GM12892 (cell line): ENCODE measurements at regions not wholly inside any gene's neighbourhood (a gene's known extent, or its start where the extent isn't known, plus 50 kb on each side); places are given as distances from the start of the nearest gene placed in this dataset.

Experiments
- POLR2A ChIP-seq: IDR thresholded peaks from 2 replicates; pipeline ENCODE4 v1.6.1; 2011; ENCODE audit warnings: low read depth, low read length, control low read depth
- TAF1 ChIP-seq: IDR thresholded peaks from 2 replicates; pipeline ENCODE4 v1.6.1; 2011; ENCODE audit warnings: low read depth, mild to moderate bottlenecking, control low read depth, low read length, borderline replicate concordance

DNA sequence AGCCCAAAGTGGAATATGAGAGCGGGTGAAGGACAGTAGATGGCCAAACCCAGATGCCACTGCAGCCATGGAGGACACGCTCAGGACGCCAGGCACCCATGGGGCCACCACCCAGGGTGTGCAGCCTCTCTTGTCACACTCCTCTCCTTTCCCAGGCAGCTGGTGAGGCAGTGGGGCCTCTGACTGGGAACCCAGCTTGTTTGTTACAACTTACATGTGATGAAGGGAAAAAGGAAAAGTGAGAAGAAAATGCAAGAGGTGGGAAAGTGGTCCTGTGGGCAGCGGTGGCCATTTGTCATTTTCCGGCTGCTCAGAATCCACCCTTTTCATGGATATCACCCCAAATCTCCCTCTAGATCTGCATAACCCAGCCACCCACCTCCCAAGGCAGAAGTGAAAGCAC, 62.7 kb upstream of the UNC5A start:
- TF ChIP-seq POLR2A (no peak), TAF1 (no peak)
